COLO668 (cell line): ENCODE measurements at regions not wholly inside any gene's neighbourhood (a gene's known extent, or its start where the extent isn't known, plus 50 kb on each side); places are given as distances from the start of the nearest gene placed in this dataset.

ENCODE experiments used
- DNase-seq: peaks from one replicate; lab custom pipeline; 2025; ENCODE audit not compliant: unreplicated experiment; lab: John Stamatoyannopoulos, UW

- DNase-seq: no peak
Measured at GRCh38 chr20:1720845-1721475, 63.4 kb upstream of the SIRPG start.

DNA sequence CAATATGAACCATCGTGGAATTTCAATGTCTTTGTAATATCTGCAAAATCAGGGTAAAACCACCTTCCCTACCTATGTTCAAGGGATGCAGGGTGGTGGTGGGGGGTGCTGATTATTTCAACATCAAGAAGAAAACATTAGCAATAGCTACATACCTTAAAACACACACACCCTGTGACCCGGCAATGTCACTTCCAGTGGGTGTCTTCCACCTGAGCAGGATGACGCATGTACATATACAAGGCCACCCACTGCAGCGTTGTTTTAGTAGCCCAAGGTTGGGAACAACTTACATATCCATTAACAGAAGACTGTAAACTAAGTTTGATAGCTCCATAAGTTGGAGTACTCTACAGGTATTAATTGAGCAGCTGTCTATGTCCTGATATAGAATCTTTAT lies 62.6 kb upstream of the SIRPG start:
- DNase-seq: no peak

DNA sequence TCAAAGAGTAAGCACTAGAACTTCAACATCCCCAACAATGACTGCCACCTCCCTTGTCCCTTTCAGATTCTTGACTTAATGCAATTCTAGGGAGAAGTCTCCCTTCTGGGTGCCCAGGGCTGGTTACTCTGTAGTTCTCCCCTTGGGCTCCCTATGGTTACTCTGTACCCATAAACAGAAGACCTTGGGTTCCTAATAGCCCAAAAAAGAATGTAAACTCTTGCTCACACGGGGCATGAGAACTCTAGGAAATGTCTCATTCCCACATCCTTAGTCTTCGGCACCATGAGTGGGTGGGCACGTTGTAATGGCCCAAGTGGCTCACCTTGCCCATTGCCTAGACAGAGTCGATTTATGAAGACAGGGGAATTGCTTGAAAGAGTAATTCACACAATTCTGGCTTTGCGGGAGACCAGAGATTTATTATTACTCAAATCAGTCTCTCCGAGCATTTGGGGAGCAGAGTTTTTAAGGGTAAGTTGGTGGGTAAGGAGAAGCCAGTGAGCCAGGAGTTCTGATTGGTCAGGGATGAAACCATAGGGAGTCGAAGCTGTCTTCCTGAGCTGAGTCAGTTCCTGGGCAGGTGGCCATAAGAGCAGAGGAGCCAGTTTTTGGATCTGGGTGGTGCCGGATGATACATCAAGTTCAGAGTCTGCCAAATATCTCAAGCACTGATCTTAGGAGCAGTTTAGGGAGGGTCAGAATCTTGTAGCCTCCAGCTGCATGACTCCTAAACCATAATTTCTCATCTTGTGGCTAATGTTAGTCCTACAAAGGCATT lies 61.2 kb upstream of the SIRPG start:
- no peak for DNase-seq

DNA sequence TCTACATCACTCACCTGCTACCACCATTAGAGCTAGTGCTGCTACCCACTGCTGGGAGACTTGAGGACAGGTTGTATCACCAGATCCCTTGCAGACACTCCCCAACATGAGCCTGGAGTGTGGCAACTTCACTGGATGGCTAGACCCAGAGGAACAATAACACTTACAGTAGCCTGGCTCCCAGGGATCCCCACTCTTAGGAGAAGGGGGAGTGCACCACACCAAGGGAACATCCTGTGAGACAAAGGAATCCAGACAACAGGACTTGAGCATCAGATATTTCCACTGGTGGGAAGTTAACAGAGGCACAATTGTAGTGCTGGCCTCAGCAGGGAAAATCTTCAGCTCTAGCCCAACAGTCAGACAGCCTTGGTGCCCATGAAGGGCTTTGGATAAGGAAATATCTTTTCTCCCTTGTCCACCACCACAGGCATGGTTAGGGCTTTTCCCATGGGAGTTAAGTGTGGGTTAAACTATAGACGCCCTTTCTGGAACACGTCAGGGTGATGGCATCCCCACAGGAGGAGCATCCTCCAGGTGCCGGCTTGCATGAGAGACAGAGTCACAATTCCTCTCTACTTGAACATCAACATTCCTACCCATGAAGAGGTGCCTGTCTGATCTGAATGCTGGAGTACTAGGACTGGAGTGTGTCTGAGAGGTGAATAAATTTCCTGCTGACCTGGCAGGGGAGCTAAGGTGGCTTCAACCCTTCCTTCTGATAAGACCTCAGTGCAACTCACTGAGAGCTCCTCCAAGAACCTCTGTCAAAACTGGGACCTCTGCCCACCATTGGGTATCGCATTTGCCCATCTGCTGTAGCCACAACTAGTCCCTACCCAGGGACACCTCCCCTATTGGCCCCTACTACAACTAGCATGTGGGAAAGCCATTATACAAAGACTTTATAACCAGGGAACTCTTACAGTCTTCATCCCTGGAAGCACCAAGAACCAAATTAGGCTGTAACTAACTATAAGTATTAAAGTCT lies 55.4 kb upstream of the SIRPG start:
- DNase-seq: no peak

DNA sequence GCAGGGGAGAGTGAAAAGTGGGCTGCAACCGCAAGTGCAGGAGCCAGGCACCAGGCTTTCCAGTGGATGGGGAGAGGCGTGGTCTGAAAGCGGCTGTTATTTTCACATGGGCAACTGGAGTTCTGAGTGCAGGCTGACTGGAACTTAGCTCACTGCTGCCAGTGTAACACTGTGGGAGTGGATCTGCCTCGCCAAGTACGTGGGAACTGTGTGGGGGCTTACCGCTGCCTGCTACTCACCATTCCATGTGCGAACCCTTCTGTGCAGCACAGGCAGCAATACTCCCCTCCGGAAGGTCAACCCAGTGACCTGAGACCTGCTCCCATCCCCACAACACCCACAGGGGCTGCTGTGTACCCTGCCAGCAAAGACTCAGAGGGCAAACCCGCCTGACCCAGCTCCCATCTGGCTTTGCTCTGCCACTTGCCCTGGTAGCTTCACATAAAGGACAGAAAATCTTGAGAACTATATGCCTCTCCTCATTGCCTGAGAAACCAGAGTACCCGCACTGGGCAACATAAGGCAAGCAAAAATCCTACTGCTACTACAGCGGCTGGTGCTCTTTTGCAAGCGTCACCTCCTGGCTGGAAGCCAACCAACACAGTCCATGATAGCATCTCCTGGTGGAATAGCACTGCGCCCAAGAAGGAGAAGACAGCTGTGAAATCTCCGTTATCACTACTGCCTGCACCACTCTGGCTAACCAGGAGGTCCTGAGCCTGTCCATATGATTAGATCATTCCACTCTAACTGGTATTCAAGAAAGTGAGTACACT lies 54.4 kb upstream of the SIRPG start:
- no peak for DNase-seq

DNA sequence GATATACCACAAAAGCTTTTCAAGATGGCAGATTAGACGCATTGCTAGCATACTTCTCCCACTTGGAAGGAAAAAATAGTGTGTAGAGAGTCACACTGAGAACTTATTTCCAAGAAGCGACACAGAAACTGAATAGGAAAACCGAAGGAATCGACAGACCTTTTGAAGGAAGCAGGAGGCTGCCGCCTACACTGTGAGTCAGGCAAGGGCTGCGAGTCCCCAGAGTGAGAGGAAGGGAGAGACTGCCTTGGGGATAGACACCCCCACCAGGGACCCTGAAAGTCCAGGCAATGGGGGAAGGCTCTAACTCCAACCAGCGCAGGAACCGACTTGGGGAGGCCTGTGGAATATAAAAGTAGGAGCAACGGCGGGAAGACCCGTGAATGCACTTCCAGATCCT lies 53.7 kb upstream of the SIRPG start:
- DNase-seq: no peak

DNA sequence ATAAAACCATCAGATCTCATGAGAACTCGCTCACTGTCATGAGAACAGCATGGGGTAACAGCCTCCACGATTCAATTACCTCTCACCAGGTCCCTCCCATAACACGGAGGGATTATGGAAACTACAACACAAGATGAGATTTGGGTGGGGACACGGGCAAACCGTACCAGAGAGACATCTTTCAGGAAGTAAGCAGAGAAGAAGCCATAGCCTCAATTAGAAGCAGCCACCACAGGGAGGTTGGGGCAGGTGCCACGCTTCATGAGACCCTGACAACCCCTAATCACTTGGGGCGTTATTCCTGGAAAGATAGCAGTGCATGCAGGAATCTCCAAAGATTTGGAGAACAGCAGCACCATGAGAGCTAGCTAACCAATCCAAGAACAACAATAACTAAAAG lies 52.9 kb upstream of the SIRPG start:
- no peak for DNase-seq

GRCh38 chr20:1707588-1708449 lies 50.2 kb upstream of the SIRPG start:
- DNase-seq: no peak
